HepG2 (cell line): ENCODE measurements at regions not wholly inside any gene's neighbourhood (a gene's known extent, or its start where the extent isn't known, plus 50 kb on each side); places are given as distances from the start of the nearest gene placed in this dataset.

Experiments
- ATAC-seq: fragments of 200-7000 bp; cut with Tn5 transposase; 3 replicates; pipeline ENCODE4 v1.9.1; 2020; ENCODE audit warnings: mild to moderate bottlenecking, moderate library complexity
- BruUV-seq: library from RNA; stranded (reverse); fragments of 400-500 nt; replicated peaks from 2 replicates; lab custom pipeline; 2021; lab: Mats Ljungman, UMichigan
- CTCF ChIA-PET: fragments of 300-600 bp; formaldehyde crosslinking; extraction: SDS; loops from one replicate; lab custom pipeline; 2021; ENCODE audit warnings: low total read pairs, inconsistent platforms, low intra/inter-chr PET ratio; lab: Yijun Ruan, JAX
- POLR2A ChIA-PET: fragments of 350-600 bp; sonication (Branson Sonifier 250); formaldehyde crosslinking; loops from one replicate; lab custom pipeline; 2020; ENCODE audit warnings: antibody characterized with exemption, inconsistent platforms; lab: Yijun Ruan, JAX
- DNase-seq: peaks from one replicate; pipeline ENCODE4 v3.0.0-alpha.2; 2015; ENCODE audit warnings: low spot score
- FAIRE-seq: peaks from 3 replicates; lab custom pipeline; 2011; peaks lifted over from hg19 to GRCh38; lab: Jason Lieb, UNC
- H2AFZ ChIP-seq: one replicate; pipeline ENCODE4 v1.6.1; 2011; ENCODE audit warnings: low read length, inconsistent platforms
- H3K27ac ChIP-seq: fragments of 300-600 bp; 3 replicates; pipeline ENCODE4 v1.8.0; 2011; ENCODE audit warnings: mixed run types, mild to moderate bottlenecking, mixed read lengths, low read length, inconsistent platforms; ENCODE audit not compliant: insufficient read depth; ENCODE audit errors: extremely low read length
- H3K27me3 ChIP-seq, 2 experiments: fragments of 200-600 bp in 1 of 2; 2 replicates in 1 of 2; 3 replicates in 1 of 2; pipeline versions ENCODE4 v1.6.0 to v1.8.0; 2011; ENCODE audit warnings: low read length in 2 of 2, mild to moderate bottlenecking in 2 of 2, moderate library complexity in 2 of 2, inconsistent platforms in 1 of 2; ENCODE audit not compliant: insufficient read depth in 2 of 2, control insufficient read depth in 1 of 2
- H3K36me3 ChIP-seq, 2 experiments: fragments of 200-600 bp in 1 of 2; replicated peaks in 1 of 2; 2 replicates in 1 of 2; 3 replicates in 1 of 2; pipeline versions ENCODE4 v1.5.1 to v1.8.0; 2011; ENCODE audit warnings: low read length in 2 of 2, inconsistent platforms in 1 of 2; ENCODE audit not compliant: insufficient read depth in 2 of 2, control insufficient read depth in 1 of 2
- H3K4me1 ChIP-seq: 2 replicates; pipeline ENCODE4 v1.5.1; 2012; ENCODE audit warnings: low read length, inconsistent platforms; ENCODE audit not compliant: insufficient read depth
- H3K4me2 ChIP-seq: 2 replicates; pipeline ENCODE4 v1.6.0; 2011; ENCODE audit warnings: low read depth, low read length, inconsistent platforms
- H3K4me3 ChIP-seq, 3 experiments: fragments of 200-600 bp in 1 of 3; sonication (generic), shearing (Covaris generic) in 1 of 3; replicated peaks in 1 of 3; 2 replicates each; pipeline ENCODE4 v1.5.1; 2011 to 2016; ENCODE audit warnings: low read length in 3 of 3, inconsistent platforms in 2 of 3, low read depth in 2 of 3, mild to moderate bottlenecking in 2 of 3, control low read depth in 1 of 3, mixed read lengths in 1 of 3; ENCODE audit not compliant: insufficient read depth in 1 of 3
- H3K79me2 ChIP-seq: one replicate; pipeline ENCODE4 v1.6.1; 2011; ENCODE audit warnings: low read length, inconsistent platforms; ENCODE audit not compliant: insufficient read depth
- H3K9ac ChIP-seq: 2 replicates; pipeline ENCODE4 v1.6.0; 2011; ENCODE audit warnings: mild to moderate bottlenecking, low read depth, low read length, inconsistent platforms; ENCODE audit not compliant: insufficient read depth
- H3K9me3 ChIP-seq: 2 replicates; pipeline ENCODE4 v1.5.1; 2012; ENCODE audit warnings: mild to moderate bottlenecking, low read length
- H4K20me1 ChIP-seq: 2 replicates; pipeline ENCODE4 v1.6.0; 2011; ENCODE audit warnings: inconsistent platforms, mild to moderate bottlenecking, low read length, moderate library complexity; ENCODE audit not compliant: insufficient read depth
- DPF2 ChIP-seq: sonication (generic); formaldehyde crosslinking; IDR thresholded peaks from 2 replicates; pipeline ENCODE4 v1.4.0; 2020; ENCODE audit warnings: mild to moderate bottlenecking, low read depth, missing genetic modification reagents, borderline replicate concordance
- RELA ChIP-seq: sonication (generic); formaldehyde crosslinking; IDR thresholded peaks from 2 replicates; pipeline ENCODE4 v1.4.0; 2020; ENCODE audit warnings: missing genetic modification reagents
- ZMYM3 ChIP-seq: sonication (generic); formaldehyde crosslinking; IDR thresholded peaks from 2 replicates; pipeline ENCODE4 v1.5.1; 2020; ENCODE audit warnings: mild to moderate bottlenecking, missing genetic modification reagents
- WGBS: methylation state at CpG from one replicate; pipeline ENCODE4 v1.1.6; 2017; ENCODE audit warnings: low lambda C conversion rate; 5-methylcytosine and 5-hydroxymethylcytosine counted together
- in situ Hi-C: cut with HindIII; loops from 2 replicates; pipeline ENCODE4 v1.10.0; 2017; ENCODE audit warnings: low pct_unique_long_range_greater_than_20kb; ENCODE audit not compliant: extremely low pct_ligation_motif_present
- intact Hi-C: fragments of 100-400 bp; cut with micrococcal nuclease; formaldehyde crosslinking; loops from one replicate; pipeline ENCODE4 v1.10.0; 2022; ENCODE audit not compliant: unreplicated experiment

GRCh38 chr12:124448955-124449622, 118.3 kb downstream of the NCOR2 start:
- intact Hi-C loops (no loop called here), in situ Hi-C loops (no loop called here)
- ATAC-seq = no peak
- no peak for FAIRE-seq
- Histone ChIP-seq H3K79me2 (no peaks in the 10 kb centered on the region), H4K20me1 (no peaks in the 10 kb centered on the region), H3K9ac (no peak overlapping the region), H3K36me3 (peaks cover 5 to 12% of the 10 kb centered on the region in 2 experiments), H3K9me3 (no peaks in the 10 kb centered on the region), H3K4me3 (no peak overlapping the region), H3K4me1 (no peaks in the 10 kb centered on the region), H3K27ac (no peak overlapping the region), H2AFZ (no peak overlapping the region), H3K27me3 (no peaks in the 10 kb centered on the region), H3K4me2 (no peak overlapping the region)
- CTCF ChIA-PET = no interaction called here
- POLR2A ChIA-PET = no interaction called here
- BruUV-seq = no TSS peak
- 88% methylated on average over 11 of the region's 12 CpGs for WGBS
- peak; percentile 43; the same call in 1 of the 2 replicates for TF ChIP-seq ZMYM3 (CRISPR knock-in tag)
- TF ChIP-seq DPF2 (CRISPR knock-in tag) = no peak
- DNase-seq = no peak

DNA sequence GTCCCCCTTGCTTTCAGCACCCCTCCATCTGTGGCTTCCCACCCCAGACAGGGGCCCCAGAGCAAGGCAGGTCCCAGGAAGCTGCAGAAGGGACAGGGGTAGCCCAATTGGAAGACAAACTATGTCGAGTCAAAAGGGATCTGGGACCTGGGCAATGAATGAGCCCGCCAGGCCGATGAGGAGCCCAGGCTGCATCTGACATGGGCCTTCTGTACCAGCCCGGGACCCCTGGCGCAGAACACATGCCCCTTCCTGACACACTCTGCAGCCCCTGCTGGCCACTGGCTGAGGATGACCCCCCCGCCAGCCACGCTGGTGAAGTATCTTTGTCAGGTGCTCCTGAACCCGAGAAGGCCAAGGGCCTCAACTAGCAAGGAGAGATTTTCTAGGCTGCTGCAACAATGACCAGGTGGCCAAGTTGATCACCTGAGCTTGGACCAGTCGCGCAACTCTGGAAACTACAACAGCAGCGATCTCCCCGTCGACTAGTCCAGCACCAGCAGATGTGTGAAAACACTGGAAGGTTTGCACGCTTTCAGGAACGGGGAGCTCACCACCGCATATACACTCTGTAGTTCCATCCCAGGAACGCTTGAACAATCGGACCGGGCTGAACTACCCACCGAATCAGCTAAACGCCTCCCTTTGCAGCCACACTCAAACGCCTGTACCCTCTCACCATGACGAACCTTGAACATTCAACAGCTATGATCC, 119.0 kb downstream of the NCOR2 start:
- Histone ChIP-seq H3K4me3 (no peak overlapping the region), H3K79me2 (no peaks in the 10 kb centered on the region), H3K9me3 (no peaks in the 10 kb centered on the region), H3K36me3 (peaks cover 6 to 14% of the 10 kb centered on the region in 2 experiments), H3K4me2 (no peak overlapping the region), H3K27me3 (no peaks in the 10 kb centered on the region), H3K4me1 (no peaks in the 10 kb centered on the region), H2AFZ (no peak overlapping the region), H4K20me1 (no peaks in the 10 kb centered on the region), H3K9ac (no peak overlapping the region), H3K27ac (no peak overlapping the region)
- POLR2A ChIA-PET = no interaction called here
- WGBS = 98% methylated on average over 14 of the region's 23 CpGs
- BruUV-seq = no TSS peak
- FAIRE-seq (no peak), DNase-seq (no peak), ATAC-seq (no peak)
- no peak for TF ChIP-seq RELA
- in situ Hi-C loops (no loop called here), intact Hi-C loops (no loop called here)
- CTCF ChIA-PET = no interaction called here
